ENCODE measurements at regions not wholly inside any gene's neighbourhood (a gene's known extent, or its start where the extent isn't known, plus 50 kb on each side); places are given as distances from the start of the nearest gene placed in this dataset.

GRCh38 chr18:75966431-75966830, 528.6 kb downstream of the ZNF516 start:
- Histone ChIP-seq H3K36me3 (ENCODE audit: insufficient read depth) (no peaks in the 10 kb centered on the region), H3K4me2 (no peak overlapping the region), H3K79me2 (replicated peaks; ENCODE audit: insufficient read depth) (no peaks in the 10 kb centered on the region), H3K27ac (ENCODE audit: low read depth) (no peak overlapping the region), H3F3A (replicated peaks; ENCODE audit: low read depth) (no peaks in the 10 kb centered on the region), H3K4me3 (no peak overlapping the region), H3K27me3 (ENCODE audit: insufficient read depth) (no peaks in the 10 kb centered on the region), H3K4me1 (ENCODE audit: insufficient read depth) (peaks cover 4% of the 10 kb centered on the region; the same call in 1 of the 2 replicates), H3K9me2 (ENCODE audit: insufficient read depth) (no peaks in the 10 kb centered on the region), H4K20me1 (replicated peaks; ENCODE audit: insufficient read depth) (no peaks in the 10 kb centered on the region), H2AFZ (0 out of 2 replicates have a peak overlapping the region, but pooled peaks have one; percentile 14)
- Mint-ChIP-seq H3K27me3 (ENCODE audit: insufficient read depth, low read depth, poor library complexity) (peaks cover 2% of the 10 kb centered on the region), H3K9me3 (no peaks in the 10 kb centered on the region), H3K36me3 (ENCODE audit: low read depth) (no peaks in the 10 kb centered on the region), H3K27ac (no peak overlapping the region), H3K4me1 (no peaks in the 10 kb centered on the region), H3K4me3 (no peak overlapping the region)
- ATAC-seq (no peak), DNase-seq (ENCODE audit: low spot score) (no peak)
- TF ChIP-seq ETS1 (IDR thresholded peaks at IDR 0.05) (no peak), STAT1 (IDR thresholded peaks at IDR 0.05; ENCODE audit: unreplicated experiment) (no peak), NANOG (IDR thresholded peaks at IDR 0.05; ENCODE audit: borderline replicate concordance) (no peak), JUNB (IDR thresholded peaks at IDR 0.05; ENCODE audit: unreplicated experiment) (no peak), ZNF331 (CRISPR knock-in tag; IDR thresholded peaks at IDR 0.05; ENCODE audit: low read depth) (no peak), ZNF462 (CRISPR knock-in tag; IDR thresholded peaks at IDR 0.05) (no peak), CREB1 (CRISPR knock-in tag; IDR thresholded peaks at IDR 0.05; ENCODE audit: low read depth) (no peak), POLR2AphosphoS5 (IDR thresholded peaks at IDR 0.05; ENCODE audit: low read depth) (no peak)

Measured in GM23338 (cell line).